ACHN (cell line): ENCODE measurements at regions not wholly inside any gene's neighbourhood (a gene's known extent, or its start where the extent isn't known, plus 50 kb on each side); places are given as distances from the start of the nearest gene placed in this dataset.
"Not testable (repeated sequence)": the region's sequence is repeated elsewhere in the genome, so short reads cannot be mapped to it uniquely, and the experiment has no call there.

Experiments used
- DNase-seq: peaks from one replicate; pipeline ENCODE4 v3.0.0-alpha.2; 2015
- in situ Hi-C: cut with HindIII; loops from 2 replicates; pipeline ENCODE4 v1.10.0; 2017; ENCODE audit warnings: low sequenced_read_pairs, low pct_ligation_motif_present, low pct_unique_long_range_greater_than_20kb

DNA sequence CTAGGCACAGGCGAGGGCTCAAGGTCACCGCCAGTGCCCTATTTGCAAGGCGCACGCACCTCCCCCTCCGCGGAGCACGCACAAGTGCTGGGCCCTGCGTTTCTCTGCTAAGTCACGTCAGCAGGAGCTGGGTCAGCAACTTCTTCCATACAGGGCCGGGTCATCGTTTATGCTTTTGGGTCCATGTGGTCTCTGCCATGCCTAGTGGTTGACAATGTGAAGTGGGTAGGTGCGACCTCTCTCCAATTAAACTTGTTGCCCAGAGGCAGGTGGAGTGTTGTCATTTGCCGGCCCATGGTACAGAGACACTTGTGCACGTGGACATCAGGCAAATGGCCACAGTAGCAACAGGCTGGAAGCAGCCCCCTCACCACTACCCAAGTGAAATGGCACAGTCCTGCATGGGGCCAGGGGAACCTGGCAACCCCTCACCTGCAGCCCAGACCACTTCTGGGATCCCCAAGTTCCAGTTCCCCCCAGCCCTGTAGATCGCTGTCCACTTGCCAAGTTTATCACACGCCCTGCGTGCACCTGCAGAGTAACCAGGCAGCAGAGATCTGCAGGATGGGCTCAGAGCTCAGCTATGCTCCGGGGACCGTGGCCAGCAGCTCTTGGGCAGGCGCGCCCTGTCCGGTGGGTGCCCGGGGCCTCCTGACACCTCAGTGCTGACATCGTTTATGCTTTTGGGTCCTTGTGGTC, 86.1 kb upstream of the PPP2R2D start:
- no peak for DNase-seq
- in situ Hi-C loops, result no loop called here

DNA sequence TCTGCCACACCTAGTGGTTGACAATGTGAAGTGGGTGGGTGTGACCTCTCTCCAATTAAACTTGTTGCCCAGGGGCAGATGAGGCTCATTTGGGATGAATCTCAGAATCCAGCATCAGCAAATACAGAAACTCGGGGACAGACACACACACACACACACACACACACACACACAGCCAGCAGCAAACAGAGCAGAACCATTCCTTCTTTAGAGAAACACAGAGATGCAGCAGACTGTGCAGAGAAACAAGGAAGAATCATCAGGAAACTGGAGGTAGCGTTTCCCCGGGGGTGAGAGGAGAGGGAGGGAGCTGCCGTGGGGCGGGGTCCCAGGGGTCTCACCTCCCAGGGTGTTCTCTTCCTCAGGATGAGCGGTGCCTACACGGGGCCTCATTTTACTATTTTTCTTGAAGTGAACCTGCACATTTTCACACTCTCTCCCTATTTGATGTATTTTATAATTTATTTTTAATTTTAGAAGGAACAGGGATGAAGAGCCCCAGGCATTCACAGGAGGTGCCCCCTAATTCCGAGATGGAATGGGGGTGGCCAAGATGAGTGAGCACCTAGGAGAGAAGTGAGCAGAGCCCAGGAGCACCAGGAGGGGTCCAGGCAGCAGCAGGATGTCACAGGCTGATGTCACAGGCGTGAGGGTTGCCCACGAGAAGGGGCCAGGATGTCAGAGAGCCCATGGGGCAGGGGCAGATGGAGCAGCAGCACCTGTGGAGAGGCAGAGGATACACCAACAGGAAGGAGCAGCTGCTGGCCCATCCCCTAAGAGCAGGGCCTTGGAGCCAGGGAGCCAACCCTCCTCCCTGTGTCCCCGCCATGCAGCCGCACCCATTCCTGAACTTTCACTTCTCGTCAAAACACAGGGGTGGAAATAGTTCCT, 85.3 kb upstream of the PPP2R2D start:
- DNase-seq, result no peak
- in situ Hi-C loops, result no loop called here

DNA sequence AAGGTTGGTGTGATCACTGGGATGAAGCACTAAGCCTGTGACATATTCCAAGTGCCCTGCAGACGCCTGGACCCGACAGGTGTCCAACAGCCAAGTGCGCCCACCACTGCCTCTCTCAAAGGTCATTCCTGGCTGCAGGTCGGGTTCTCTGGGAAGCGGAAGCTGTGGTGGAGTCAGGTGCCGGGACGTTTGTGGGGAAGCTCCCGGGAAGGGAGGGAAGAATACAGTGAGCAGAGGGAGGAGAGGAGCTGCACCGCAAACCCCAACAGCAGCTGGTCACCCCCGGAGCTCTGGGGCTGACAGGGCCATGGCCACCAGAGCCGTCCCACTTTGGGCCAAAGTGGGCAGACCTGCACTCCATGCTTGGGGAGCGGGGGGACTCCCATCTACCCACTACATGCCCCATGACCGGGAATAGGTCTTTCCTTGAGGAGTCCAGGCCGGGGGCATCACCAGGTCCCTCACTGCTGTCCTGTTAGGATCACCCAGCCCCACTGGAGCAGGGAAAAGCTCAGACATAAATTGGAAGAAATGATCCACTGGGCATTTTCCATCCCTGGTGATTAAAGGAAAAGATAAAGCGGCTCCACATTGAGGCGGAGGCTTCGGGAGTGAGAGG, 84.5 kb upstream of the PPP2R2D start:
- in situ Hi-C loops, result no loop called here
- DNase-seq, result no peak

DNA sequence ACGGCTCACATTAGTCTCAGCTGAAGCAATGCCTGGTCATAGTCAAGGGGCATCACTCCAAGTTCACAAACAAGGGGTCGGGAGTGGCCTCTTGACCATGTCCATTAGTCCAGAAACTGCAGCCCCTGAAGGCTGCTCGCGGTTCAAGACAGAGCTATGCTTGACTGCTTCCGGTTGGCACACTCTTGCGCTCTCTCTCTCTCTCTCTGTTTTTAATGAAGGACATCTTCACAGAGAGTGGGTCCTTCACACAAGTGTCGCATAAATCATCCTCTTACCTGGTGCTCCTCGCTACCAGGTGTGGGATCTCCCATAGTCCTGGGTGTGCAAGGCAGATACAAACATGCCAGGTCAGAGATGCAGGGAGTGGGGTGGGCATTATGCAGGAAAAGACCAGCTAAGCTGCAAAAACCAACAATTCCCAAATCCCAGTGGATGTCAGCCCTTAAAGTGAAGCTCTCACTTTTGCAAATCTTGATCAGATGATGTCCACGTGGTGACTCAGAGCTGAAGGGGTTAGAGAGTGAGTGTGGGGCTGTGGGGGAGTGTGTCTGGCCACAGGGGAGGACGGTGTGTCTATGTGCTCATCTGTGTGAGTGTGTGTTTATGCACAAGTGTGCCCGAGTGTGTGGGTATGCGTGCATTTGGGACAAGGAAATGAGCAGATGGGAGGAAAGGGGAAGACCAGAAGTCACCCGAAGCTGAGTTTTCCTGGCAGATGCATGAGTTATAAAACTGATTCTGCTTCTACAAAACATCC, 83.7 kb upstream of the PPP2R2D start:
- in situ Hi-C loops, result no loop called here
- DNase-seq, result no peak

DNA sequence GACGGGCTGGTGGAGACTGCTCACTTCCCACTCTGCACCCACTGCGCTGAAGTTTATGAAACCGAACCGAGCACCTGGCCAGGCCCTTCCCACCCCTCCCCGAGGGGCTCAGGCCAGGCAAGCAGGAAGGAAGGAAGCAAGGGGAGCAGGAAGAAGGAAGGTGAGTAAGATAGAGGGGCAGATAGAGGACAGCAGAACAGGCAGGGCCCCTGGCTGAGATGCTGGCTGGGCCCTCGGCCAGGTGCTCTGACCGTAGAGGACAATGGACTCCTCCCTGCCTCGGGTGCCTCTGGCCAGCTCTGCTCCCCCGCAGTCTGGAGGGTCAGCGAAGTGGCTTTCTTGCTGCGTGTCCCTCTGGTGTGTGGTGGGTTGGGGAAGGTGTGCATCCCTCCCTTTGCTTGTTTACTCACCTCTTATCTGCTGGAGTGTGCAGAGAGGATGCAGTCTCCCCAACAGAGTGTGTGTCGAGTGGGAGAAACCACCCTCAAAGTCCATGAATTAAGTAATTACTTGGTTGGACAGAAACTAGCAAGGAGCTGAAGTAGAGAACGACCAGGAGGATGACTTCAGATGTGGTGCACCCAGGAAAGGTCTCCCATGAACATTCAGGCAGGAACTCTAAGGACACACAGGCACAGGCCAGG, 82.8 kb upstream of the PPP2R2D start:
- in situ Hi-C loops, result no loop called here
- DNase-seq, result no peak

DNA sequence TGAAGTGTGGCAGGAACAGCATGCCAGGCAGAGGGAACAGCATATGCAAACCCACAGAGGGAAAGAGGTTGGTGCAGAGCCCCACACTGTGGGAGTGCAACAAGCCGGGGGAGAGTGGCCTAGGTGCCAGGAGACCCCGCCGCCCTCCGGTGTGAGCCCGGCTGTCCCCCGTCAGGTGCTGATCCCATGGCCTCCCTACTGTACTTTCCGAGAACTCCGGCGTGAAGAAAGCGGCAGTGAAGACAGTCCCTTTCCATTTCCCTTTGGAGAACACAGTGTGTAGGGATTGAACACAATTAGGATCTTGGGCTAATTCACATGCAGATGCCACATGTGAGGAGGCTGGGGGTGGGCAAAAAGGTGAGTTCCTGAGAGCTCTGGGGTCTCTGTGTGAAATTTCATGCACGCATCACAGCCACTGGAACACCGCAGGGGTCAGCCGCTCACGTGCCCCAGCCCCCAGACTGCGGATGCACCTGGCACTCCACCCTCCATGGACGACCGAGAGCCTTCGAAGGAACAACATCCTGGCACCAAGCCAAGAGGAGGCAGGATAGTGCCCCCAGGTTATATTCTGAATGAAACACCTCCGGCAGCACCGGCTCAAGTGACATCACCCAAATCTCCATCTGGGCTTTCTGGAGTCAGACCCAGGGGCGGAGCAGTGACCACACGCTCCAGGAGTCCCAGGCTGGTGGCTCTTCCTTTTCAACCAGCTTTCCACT, 82.1 kb upstream of the PPP2R2D start:
- in situ Hi-C loops, result no loop called here
- no peak for DNase-seq

DNA sequence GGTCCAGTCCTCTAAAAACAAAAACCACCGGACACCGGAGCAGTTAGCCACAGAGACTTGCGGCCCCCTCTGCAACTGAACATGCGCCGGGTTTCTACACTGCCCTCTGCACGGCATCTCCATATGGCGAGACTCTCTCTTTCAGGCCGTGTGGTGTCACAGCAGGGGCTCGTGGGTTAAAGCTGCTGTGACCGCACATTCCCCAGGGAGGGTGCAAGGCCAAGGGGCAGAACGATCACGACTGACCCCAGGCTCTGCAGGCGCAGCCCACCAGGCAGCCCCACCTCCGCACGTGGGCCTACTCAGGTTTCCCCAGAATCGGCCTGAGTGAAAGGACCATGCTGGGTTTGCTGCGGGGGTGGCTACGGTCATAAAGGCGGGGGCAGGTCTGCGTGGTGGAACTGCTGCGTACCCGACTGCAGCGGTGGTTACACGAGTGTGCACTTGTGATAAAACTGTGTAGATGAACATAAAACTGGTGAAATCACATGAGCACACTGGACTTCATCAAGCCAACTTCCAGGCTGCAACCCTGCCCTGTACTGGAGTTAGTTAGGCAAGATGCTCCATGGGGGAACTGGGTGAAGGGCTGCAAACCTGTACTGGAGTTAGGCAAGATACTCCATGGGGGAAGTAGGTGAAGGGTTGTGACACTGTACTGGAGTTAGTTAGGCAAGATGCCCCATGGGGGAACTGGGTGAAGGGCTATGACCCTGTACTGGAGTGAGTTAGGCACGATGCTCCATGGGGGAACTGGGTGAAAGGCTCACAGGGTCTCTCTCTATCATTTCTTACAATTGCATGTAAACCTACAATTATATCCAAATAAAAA, 81.4 kb upstream of the PPP2R2D start:
- DNase-seq, result no peak
- in situ Hi-C loops, result no loop called here

DNA sequence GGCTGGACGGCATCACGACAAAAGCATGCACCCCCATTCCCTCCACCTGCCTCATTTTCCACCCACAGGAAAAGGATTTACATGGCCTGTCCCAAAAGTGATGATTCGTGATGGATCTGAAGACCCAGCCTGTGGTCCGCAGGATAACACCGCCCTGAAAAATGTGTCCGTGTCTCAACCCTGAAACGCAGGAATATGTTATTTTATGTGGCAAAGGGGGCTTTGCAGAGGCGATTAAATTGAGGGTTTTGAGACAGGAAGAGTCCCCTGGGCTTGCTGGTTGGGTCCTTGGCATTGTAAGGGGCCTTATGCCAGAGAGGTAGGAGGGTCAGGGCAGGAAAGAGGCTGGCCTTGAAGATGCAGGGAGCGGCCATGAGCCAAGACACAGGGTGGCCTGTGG, 80.2 kb upstream of the PPP2R2D start:
- DNase-seq, result no peak
- in situ Hi-C loops, result no loop called here

DNA sequence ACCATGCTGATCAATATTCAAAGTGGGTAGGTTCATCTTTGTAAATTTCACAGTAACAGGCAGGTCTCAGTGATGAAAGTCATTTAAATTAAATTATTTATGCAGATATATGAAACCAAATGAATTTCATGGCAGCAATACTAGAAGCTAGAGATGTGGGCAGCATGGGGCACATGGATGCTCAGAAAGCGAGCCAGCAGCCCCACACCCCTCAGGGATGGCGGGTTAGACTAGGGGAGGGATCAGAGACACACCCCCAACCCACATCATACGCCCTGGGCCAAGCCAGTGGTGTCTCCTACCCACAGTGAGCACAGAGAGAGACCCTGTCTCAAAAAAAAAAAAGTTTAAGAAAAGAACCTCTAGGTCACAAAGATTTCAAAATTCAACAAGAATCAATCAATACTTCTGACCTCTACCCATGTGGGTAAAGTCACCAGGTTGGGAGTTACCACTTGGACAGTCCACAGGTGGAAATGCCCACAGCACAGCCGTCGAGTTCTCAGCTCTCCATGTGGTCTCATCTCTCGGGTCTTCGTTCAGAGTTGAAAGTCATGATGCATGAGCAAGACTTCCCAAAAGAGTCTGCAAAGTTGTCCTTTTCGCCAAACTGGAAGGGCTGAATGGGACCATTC, 79.3 kb upstream of the PPP2R2D start:
- DNase-seq, result no peak
- in situ Hi-C loops, result no loop called here

DNA sequence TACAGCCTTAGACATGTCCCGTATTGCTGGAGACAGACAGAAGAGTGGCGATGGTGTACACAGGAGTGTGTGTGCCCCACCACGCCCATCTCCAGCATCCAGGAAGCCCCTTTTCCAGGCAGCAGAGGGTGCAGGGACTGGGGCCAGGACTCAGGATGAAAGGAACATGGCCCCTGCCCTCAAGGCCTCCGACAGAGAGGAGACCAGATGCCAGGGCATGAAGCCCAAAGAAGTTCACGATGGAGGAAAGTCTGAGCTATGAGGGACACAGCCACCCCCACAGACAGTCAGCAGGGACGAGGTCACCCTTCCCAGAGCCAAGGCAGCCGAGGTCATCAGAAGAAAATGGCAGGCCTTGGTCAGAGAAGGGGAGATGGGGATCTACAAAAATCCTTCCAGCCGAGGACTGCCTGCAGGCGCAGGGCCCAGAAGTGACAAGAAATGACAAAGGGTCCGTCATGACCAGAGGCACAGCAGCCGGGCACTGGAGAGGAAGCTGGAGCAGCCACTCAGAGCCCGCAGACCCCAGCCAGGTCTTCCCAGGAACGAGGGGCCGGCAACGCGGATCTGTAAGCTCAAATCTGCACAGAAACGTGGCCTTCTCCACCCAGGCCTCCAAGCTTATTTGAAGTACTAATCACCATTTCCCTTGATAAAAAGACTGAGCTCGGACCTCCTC, 78.7 kb upstream of the PPP2R2D start:
- in situ Hi-C loops, result no loop called here
- no peak for DNase-seq

DNA sequence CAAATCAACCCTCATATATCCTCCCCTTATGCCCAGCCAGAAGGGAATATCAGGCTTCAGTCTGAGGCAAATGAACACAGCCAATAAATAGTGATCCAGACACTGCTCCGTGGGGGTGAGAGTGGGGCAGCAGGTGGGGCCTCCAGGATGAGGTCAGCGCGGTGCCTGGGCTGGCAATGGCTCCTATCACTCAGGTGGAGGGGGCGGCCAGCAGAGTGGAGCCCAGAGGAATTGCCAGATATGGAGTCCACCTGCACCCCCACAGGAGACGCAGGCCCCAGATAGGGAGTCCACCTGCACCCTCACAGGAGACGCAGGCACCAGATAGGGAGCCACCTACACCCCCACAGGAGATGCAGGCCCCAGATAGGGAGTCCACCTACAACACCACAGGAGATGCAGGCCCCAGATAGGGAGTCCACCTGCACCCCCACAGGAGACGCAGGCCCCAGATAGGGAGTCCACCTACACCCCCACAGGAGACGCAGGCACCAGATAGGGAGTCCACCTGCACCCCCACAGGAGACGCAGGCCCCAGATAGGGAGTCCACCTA, 78.0 kb upstream of the PPP2R2D start:
- in situ Hi-C loops, result no loop called here
- DNase-seq, result no peak

DNA sequence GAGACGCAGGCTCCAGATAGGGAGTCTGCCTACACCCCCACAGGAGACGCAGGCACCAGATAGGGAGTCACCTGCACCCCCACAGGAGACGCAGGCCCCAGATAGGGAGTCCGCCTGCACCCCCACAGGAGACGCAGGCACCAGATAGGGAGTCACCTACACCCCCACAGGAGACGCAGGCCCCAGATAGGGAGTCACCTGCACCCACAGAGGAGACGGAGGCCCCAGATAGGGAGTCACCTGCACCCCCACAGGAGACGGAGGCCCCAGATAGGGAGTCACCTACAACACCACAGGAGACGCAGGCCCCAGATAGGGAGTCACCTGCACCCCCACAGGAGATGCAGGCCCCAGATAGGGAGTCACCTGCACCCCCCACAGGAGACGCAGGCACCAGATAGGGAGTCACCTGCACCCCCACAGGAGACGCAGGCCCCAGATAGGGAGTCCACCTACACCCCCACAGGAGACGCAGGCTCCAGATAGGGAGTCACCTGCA, 77.2 kb upstream of the PPP2R2D start:
- in situ Hi-C loops, DNase-seq: not testable (repeated sequence)

DNA sequence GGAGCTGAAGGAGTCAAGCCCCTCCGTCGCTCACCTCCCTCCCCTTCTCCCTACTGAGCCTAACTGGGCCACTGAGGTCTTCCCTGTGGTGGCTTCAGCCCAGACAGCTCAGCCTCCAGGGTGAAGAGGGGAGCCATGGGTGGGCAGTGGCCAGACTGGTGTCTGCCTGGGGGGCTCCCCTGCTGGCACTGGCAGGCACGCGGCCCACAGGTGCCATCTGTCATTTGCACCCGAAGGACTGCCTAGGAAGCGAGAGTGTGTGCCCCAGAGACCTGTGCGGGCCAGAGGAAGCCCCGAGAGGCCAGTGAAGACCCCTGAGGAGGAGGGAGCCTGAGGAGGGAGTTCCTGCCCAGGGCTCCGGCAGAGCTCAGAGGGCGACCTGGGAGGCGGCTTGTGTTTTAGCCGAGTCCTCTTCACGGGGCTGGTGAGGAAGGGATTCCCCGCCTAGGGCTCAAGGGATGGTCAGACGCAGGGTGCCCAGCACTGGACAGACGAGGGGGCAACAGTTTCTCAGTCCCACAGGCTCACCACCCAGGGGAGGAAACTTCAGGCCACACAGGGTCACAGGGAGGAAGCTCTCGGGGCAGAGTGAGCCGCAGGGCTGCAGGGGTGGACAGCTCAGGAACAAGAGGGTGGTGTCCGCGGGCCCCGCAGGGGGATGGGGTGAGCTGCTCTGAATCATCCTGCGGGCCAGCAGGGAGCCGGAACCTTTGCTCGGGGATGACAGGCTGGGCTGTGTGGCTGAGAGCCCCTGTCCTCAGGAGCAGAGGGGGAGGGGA, 76.2 kb upstream of the PPP2R2D start:
- no peak for DNase-seq
- in situ Hi-C loops, result no loop called here

DNA sequence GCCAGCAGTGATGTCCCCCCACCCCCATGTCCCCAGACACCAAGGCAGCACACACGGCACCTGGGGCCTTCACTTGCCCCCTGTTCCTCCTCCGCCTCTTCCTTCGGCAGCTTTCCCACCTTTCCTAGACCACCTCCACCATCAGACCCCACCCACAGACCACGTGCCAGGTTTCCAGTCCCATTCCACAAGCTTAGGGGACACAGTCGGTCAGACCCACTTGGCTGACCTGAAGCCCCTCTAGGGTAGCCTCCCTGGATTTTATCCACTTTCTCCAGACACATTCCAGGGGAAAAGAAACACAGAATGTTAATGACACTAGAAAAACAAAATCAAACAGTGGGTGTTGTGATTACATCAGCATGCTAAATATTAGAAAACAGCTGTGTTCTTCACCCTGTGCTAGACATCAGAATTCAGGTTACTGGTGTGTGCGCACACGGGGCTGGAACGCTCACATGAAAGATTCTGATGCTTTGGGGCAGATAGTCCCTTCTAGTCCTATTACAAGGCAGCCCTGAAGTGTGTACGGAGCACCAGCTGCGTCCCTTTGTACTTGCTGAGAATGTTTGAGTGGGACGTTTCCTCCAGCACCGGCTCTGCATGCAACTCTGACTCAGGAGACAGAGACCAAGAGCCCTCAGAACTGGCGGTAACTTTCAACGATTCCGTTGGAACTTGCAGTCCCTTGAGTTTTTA, 75.5 kb upstream of the PPP2R2D start:
- in situ Hi-C loops, result no loop called here
- DNase-seq, result no peak
